ENCODE measurements at regions not wholly inside any gene's neighbourhood (a gene's known extent, or its start where the extent isn't known, plus 50 kb on each side); places are given as distances from the start of the nearest gene placed in this dataset.

DNA sequence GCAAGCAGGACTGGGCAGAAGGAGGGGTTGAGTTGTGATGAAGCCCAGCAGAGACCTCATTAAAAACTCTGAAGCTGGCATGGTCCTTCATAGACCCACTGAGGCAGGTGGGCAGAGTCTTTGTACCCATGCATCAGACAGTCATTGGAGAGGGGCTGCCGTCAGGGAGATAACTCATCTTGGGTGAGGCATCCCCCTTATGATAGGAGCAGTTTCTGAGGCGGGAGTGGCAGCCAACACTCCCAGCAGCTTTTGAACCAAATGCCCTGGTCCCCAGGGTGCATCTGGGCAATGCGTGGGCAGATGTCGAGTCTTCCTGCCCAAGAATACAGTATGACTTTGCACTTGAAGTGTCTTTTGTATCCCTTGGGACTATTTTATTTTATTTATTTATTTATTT lies 68.1 kb downstream of the HTR5A start:
- Histone ChIP-seq H3K4me3 (no peak overlapping the region), H3K4me1 (no peaks in the 10 kb centered on the region), H2AFZ (replicated peaks) (no peak overlapping the region), H3K9ac (no peak overlapping the region), H3K9me3 (ENCODE audit: low read depth) (no peaks in the 10 kb centered on the region), H3F3A (ENCODE audit: low read depth) (no peaks in the 10 kb centered on the region), H3K79me2 (ENCODE audit: low read depth) (no peaks in the 10 kb centered on the region), H3K27ac (no peak overlapping the region), H3K36me3 (no peaks in the 10 kb centered on the region), H3K27me3 (no peaks in the 10 kb centered on the region), H3K4me2 (no peak overlapping the region), H4K20me1 (ENCODE audit: low read depth) (no peaks in the 10 kb centered on the region)
- DNase-seq (ENCODE audit: low spot score): no peak
- Mint-ChIP-seq H3K27me3 (ENCODE audit: insufficient read depth, low read depth) (peaks cover 9% of the 10 kb centered on the region), H3K27ac (no peak overlapping the region), H3K36me3 (no peaks in the 10 kb centered on the region), H3K4me1 (peaks cover 4% of the 10 kb centered on the region), H3K4me3 (no peak overlapping the region), H3K9me3 (no peaks in the 10 kb centered on the region)
- no peak for TF ChIP-seq EZH2phosphoT487 (IDR thresholded peaks at IDR 0.05)
- TF ChIP-seq, protein P1, sequence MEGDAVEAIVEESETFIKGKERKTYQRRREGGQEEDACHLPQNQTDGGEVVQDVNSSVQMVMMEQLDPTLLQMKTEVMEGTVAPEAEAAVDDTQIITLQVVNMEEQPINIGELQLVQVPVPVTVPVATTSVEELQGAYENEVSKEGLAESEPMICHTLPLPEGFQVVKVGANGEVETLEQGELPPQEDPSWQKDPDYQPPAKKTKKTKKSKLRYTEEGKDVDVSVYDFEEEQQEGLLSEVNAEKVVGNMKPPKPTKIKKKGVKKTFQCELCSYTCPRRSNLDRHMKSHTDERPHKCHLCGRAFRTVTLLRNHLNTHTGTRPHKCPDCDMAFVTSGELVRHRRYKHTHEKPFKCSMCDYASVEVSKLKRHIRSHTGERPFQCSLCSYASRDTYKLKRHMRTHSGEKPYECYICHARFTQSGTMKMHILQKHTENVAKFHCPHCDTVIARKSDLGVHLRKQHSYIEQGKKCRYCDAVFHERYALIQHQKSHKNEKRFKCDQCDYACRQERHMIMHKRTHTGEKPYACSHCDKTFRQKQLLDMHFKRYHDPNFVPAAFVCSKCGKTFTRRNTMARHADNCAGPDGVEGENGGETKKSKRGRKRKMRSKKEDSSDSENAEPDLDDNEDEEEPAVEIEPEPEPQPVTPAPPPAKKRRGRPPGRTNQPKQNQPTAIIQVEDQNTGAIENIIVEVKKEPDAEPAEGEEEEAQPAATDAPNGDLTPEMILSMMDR (IDR thresholded peaks at IDR 0.05): no peak
- no peak for TF ChIP-seq EZH2 (IDR thresholded peaks at IDR 0.05)

DNA sequence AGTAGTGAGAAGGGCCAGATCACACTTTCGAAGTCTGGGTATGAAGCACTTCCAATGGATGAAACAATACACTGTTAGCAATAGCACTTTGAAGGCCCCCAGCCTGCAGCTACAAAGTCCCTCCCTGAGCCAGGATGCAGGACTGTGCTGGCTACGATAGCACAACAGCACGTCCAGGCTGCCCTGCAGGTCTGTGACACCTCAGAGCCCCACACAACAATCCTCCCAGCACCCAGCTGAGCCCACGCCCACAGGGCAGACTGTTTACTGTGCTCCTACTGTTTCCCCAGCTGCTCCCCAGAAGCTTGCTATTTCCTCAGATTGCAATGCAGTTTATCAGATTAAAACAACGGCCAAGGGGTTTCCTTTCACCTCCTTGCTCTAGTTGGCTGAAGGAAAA lies 71.4 kb downstream of the HTR5A start:
- no peaks in the 10 kb centered on the region for H3K4me1 ChIP-seq
- H3K4me3 Mint-ChIP-seq: no peak overlapping the region
- H3K9me3 Mint-ChIP-seq: no peaks in the 10 kb centered on the region
- no peak overlapping the region for H3K9ac ChIP-seq
- no peaks in the 10 kb centered on the region for H3K36me3 Mint-ChIP-seq
- no peak overlapping the region for H3K27ac Mint-ChIP-seq
- peak overlapping the region; percentile 34 for H2AFZ ChIP-seq (replicated peaks)
- H3K4me2 ChIP-seq: no peak overlapping the region
- no peaks in the 10 kb centered on the region for H3K9me3 ChIP-seq (ENCODE audit: low read depth)
- no peaks in the 10 kb centered on the region for H4K20me1 ChIP-seq (ENCODE audit: low read depth)
- TF ChIP-seq, protein P1 (IDR thresholded peaks at IDR 0.05): no peak
- no peak for TF ChIP-seq EZH2phosphoT487 (IDR thresholded peaks at IDR 0.05)
- TF ChIP-seq EZH2 (IDR thresholded peaks at IDR 0.05): no peak
- no peaks in the 10 kb centered on the region for H3K4me1 Mint-ChIP-seq
- H3F3A ChIP-seq (ENCODE audit: low read depth): no peaks in the 10 kb centered on the region
- no peak overlapping the region for H3K27ac ChIP-seq
- no peak overlapping the region for H3K4me3 ChIP-seq
- no peaks in the 10 kb centered on the region for H3K79me2 ChIP-seq (ENCODE audit: low read depth)
- peaks cover 9% of the 10 kb centered on the region for H3K27me3 Mint-ChIP-seq (ENCODE audit: insufficient read depth, low read depth)
- no peaks in the 10 kb centered on the region for H3K27me3 ChIP-seq
- no peak for DNase-seq (ENCODE audit: low spot score)
- H3K36me3 ChIP-seq: no peaks in the 10 kb centered on the region

DNA sequence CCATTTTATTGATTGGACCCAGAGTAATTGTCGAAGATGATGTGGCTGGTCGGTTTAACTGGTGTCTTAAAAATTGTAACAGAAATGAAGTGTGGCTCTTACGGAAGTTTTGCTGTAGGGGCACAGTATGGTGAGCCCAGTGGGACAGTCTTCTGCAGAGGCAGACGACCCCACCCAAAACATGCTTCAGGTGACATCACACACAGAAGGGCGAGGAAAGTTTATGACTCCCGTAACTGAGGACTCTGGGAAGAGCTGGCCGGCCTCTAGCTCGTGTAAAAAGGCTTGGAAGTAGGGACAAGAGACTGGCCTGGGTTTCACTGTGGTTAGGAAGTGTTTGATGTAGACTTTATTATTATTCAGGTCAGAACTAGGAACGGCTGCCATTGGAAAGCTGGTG lies 73.3 kb downstream of the HTR5A start:
- peaks cover 8% of the 10 kb centered on the region for H3K27me3 Mint-ChIP-seq (ENCODE audit: insufficient read depth, low read depth)
- Histone ChIP-seq H3K79me2 (ENCODE audit: low read depth) (no peaks in the 10 kb centered on the region), H3K4me3 (no peak overlapping the region)

More for the DNA sequence above, 73.3 kb downstream of the HTR5A start:
- no peaks in the 10 kb centered on the region for H3K27me3 ChIP-seq
- DNase-seq (ENCODE audit: low spot score): no peak
- no peak overlapping the region for H3K27ac ChIP-seq
- H4K20me1 ChIP-seq (ENCODE audit: low read depth): no peaks in the 10 kb centered on the region
- no peaks in the 10 kb centered on the region for H3K9me3 ChIP-seq (ENCODE audit: low read depth)
- H3K4me2 ChIP-seq: no peak overlapping the region
- H3K36me3 Mint-ChIP-seq: no peaks in the 10 kb centered on the region
- no peak overlapping the region for H3K27ac Mint-ChIP-seq
- H3F3A ChIP-seq (ENCODE audit: low read depth): no peaks in the 10 kb centered on the region
- H3K36me3 ChIP-seq: no peaks in the 10 kb centered on the region
- no peak overlapping the region for H2AFZ ChIP-seq (replicated peaks)
- H3K9me3 Mint-ChIP-seq: no peaks in the 10 kb centered on the region
- no peaks in the 10 kb centered on the region for H3K4me1 ChIP-seq
- H3K9ac ChIP-seq: no peak overlapping the region
- no peaks in the 10 kb centered on the region for H3K4me1 Mint-ChIP-seq
- TF ChIP-seq EZH2phosphoT487 (IDR thresholded peaks at IDR 0.05) (no peak), EZH2 (IDR thresholded peaks at IDR 0.05) (no peak)
- TF ChIP-seq, protein P1 (IDR thresholded peaks at IDR 0.05): no peak
- no peak overlapping the region for H3K4me3 Mint-ChIP-seq

Data from neural progenitor cell (in vitro differentiated cells).